ENCODE measurements at regions not wholly inside any gene's neighbourhood (a gene's known extent, or its start where the extent isn't known, plus 50 kb on each side); places are given as distances from the start of the nearest gene placed in this dataset.

GRCh38 chr1:213826891-213827290, 160.9 kb upstream of the PROX1 start:
- TF ChIP-seq CTCF (IDR thresholded peaks at IDR 0.05 in 4 of 5, conservative IDR thresholded peaks at IDR 0.05 in 1 of 5): no peak
- TF ChIP-seq POLR2A (IDR thresholded peaks at IDR 0.05): no peak
